Erythroblast (primary cell): ENCODE measurements at regions not wholly inside any gene's neighbourhood (a gene's known extent, or its start where the extent isn't known, plus 50 kb on each side); places are given as distances from the start of the nearest gene placed in this dataset.

Experiments
- GATA1 ChIP-seq: IDR thresholded peaks from 2 replicates; pipeline ENCODE4 v1.6.1; 2011; ENCODE audit warnings: low read depth, mild to moderate bottlenecking, control low read depth, low read length, moderate library complexity
- POLR2A ChIP-seq: IDR thresholded peaks from 2 replicates; pipeline ENCODE4 v1.6.1; 2011; ENCODE audit warnings: mild to moderate bottlenecking, low read length

DNA sequence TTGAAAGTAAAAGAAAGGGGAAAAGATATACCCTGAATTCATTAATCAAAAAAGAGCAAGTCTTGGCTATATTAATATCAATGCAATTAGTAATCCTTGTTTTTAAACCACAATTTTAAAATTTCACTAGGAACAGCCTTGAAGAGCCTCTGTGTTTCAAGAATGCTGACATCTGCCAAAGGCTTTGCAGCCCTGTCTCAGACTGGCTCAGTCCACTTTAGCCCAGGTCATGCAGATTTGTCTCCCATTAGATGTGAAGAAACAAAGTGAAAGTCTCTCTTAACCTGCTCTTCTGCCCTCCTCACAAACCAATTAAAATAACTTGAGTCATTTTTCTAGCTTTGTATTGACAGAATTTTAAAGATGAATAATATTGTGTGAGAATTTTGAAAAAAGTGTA, 102.7 kb upstream of the CARMIL1 start:
- TF ChIP-seq POLR2A (no peak), GATA1 (no peak)
